ENCODE measurements at regions not wholly inside any gene's neighbourhood (a gene's known extent, or its start where the extent isn't known, plus 50 kb on each side); places are given as distances from the start of the nearest gene placed in this dataset.

GRCh38 chr4:115852767-115853091, 739.3 kb upstream of the NDST4 start:
- no peak for DNase-seq
- Histone ChIP-seq H3K27me3 (no peaks in the 10 kb centered on the region), H3K9me3 (no peaks in the 10 kb centered on the region), H3K36me3 (no peaks in the 10 kb centered on the region), H3K4me3 (no peak overlapping the region)

GRCh38 chr4:115851918-115852766, 738.7 kb upstream of the NDST4 start:
- no peaks in the 10 kb centered on the region for H3K9me3 ChIP-seq
- DNase-seq, result no peak
- H3K27me3 ChIP-seq, result no peaks in the 10 kb centered on the region
- no peak overlapping the region for H3K4me3 ChIP-seq
- no peaks in the 10 kb centered on the region for H3K36me3 ChIP-seq

- no peak for DNase-seq
- no peaks in the 10 kb centered on the region for H3K27me3 ChIP-seq
- H3K4me3 ChIP-seq, result no peak overlapping the region
- no peaks in the 10 kb centered on the region for H3K9me3 ChIP-seq
- no peaks in the 10 kb centered on the region for H3K36me3 ChIP-seq
Observed at GRCh38 chr4:115850799-115851509, 737.5 kb upstream of the NDST4 start.

GRCh38 chr4:115844180-115844579, 730.8 kb upstream of the NDST4 start:
- no peaks in the 10 kb centered on the region for H3K36me3 ChIP-seq
- no peaks in the 10 kb centered on the region for H3K9me3 ChIP-seq
- no peak overlapping the region for H3K4me3 ChIP-seq
- no peak for DNase-seq
- no peaks in the 10 kb centered on the region for H3K27me3 ChIP-seq

- no peaks in the 10 kb centered on the region for H3K9me3 ChIP-seq
- DNase-seq, result no peak
- no peaks in the 10 kb centered on the region for H3K36me3 ChIP-seq
- no peaks in the 10 kb centered on the region for H3K27me3 ChIP-seq
- no peak overlapping the region for H3K4me3 ChIP-seq
Observed at GRCh38 chr4:115841871-115842270, 728.5 kb upstream of the NDST4 start.

DNA sequence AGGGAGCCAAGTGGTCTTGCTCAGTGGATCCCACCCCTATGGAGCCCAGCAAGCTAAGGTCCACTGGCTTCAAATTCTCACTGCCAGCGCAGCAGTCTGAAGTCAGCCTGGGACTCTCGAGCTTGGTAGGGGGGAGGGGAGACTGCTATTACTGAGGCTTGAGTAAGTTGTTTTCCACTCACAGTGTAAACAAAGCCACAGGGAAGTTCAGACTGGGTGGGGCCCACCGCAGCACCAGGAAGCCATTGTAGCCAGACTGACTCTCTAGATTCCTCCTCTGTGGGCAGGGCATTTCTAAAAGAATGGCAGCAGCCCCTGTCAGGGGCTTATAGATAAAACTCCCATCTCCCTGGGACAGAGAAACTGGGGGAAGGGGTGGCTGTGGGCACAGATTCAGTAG, 721.0 kb upstream of the NDST4 start:
- no peaks in the 10 kb centered on the region for H3K36me3 ChIP-seq
- H3K4me3 ChIP-seq, result no peak overlapping the region
- DNase-seq, result no peak
- H3K27me3 ChIP-seq, result no peaks in the 10 kb centered on the region
- H3K9me3 ChIP-seq, result no peaks in the 10 kb centered on the region

GRCh38 chr4:115824630-115825029, 711.2 kb upstream of the NDST4 start:
- H3K36me3 ChIP-seq, result no peaks in the 10 kb centered on the region

GRCh38 chr4:115803825-115804224, 690.4 kb upstream of the NDST4 start:
- Histone ChIP-seq H3K36me3 (no peaks in the 10 kb centered on the region), H3K9me3 (no peaks in the 10 kb centered on the region), H3K27me3 (no peaks in the 10 kb centered on the region), H3K4me3 (no peak overlapping the region)
- DNase-seq, result no peak

More at GRCh38 chr4:115824630-115825029, 711.2 kb upstream of the NDST4 start:
- Histone ChIP-seq H3K9me3 (no peaks in the 10 kb centered on the region), H3K4me3 (no peak overlapping the region), H3K27me3 (no peaks in the 10 kb centered on the region)
- no peak for DNase-seq

GRCh38 chr4:115790812-115791211, 677.4 kb upstream of the NDST4 start:
- no peak for DNase-seq
- Histone ChIP-seq H3K27me3 (no peaks in the 10 kb centered on the region), H3K4me3 (no peak overlapping the region), H3K36me3 (no peaks in the 10 kb centered on the region), H3K9me3 (no peaks in the 10 kb centered on the region)

- H3K36me3 ChIP-seq, result no peaks in the 10 kb centered on the region
- H3K27me3 ChIP-seq, result no peaks in the 10 kb centered on the region
- H3K4me3 ChIP-seq, result no peak overlapping the region
- DNase-seq, result no peak
- H3K9me3 ChIP-seq, result no peaks in the 10 kb centered on the region
Observed at GRCh38 chr4:115781528-115782146, 668.2 kb upstream of the NDST4 start.

DNA sequence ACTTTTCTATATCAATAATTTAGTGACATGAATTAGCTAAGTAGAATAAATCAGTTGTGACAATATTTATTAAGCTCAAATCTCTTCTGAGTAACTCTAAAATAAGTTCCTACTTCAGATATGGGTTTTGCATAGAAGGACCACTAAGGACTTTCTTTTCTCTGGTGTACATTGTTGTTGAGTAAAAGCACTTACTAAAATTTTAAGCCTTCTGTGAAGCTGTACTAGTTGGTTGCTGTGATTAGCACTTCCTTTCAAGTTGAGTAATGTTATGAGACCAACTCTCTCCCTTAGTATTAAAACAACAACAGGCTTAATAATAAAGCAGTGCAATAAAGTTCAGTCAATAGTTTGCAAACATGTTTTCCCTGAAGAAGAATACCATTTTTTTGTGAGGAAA, 667.4 kb upstream of the NDST4 start:
- no peaks in the 10 kb centered on the region for H3K9me3 ChIP-seq
- H3K27me3 ChIP-seq, result no peaks in the 10 kb centered on the region

DNA sequence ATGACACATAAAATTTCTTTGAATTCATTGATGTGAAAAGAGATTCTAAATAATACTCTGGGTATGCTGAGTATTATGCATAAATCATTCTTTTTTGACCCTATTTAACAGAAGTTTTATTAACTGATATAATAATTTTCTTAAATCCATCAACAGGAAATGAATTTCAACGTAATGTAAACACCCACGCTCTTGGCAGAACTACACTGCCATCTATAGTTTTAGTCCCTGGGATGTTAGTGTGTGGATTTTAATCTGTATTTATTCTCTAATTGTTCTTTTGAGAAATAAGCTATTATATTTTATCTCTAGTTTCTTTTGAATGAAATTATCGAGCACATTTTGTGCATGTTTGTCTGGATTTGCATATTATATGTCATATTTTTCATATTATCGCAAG, 666.8 kb upstream of the NDST4 start:
- no peaks in the 10 kb centered on the region for H3K9me3 ChIP-seq
- H3K4me3 ChIP-seq, result no peak overlapping the region
- no peak for DNase-seq
- no peaks in the 10 kb centered on the region for H3K36me3 ChIP-seq
- H3K27me3 ChIP-seq, result no peaks in the 10 kb centered on the region

More for the DNA sequence above, 667.4 kb upstream of the NDST4 start:
- Histone ChIP-seq H3K36me3 (no peaks in the 10 kb centered on the region), H3K4me3 (no peak overlapping the region)
- DNase-seq, result no peak

GRCh38 chr4:115770046-115770543, 656.7 kb upstream of the NDST4 start:
- H3K27me3 ChIP-seq, result no peaks in the 10 kb centered on the region
- no peaks in the 10 kb centered on the region for H3K36me3 ChIP-seq
- DNase-seq, result no peak
- no peak overlapping the region for H3K4me3 ChIP-seq
- H3K9me3 ChIP-seq, result no peaks in the 10 kb centered on the region

DNA sequence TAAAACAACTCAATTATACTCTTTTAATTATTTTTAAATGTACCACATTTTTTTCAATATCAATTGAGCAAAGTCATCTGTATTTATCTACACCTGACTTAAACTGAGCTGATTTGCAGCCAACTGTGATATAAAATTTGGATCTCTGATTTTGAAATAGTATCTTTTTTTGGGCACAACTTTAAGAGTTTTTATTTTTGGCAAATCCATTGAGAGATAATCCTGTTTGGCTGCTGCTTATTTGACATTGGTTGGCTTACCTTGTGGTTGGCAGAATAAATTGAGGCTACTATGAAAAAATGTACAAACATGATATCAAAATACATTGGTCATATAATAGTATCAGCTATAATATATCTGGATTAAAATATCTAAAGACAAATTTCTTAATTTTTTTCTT, 656.0 kb upstream of the NDST4 start:
- H3K27me3 ChIP-seq, result no peaks in the 10 kb centered on the region
- H3K36me3 ChIP-seq, result no peaks in the 10 kb centered on the region
- no peak overlapping the region for H3K4me3 ChIP-seq
- DNase-seq, result no peak
- no peaks in the 10 kb centered on the region for H3K9me3 ChIP-seq

GRCh38 chr4:115763051-115763450, 649.6 kb upstream of the NDST4 start:
- no peak overlapping the region for H3K4me3 ChIP-seq
- no peak for DNase-seq
- H3K27me3 ChIP-seq, result no peaks in the 10 kb centered on the region

GRCh38 chr4:115759231-115759630, 645.8 kb upstream of the NDST4 start:
- H3K36me3 ChIP-seq, result no peaks in the 10 kb centered on the region
- no peak for DNase-seq
- H3K27me3 ChIP-seq, result no peaks in the 10 kb centered on the region
- no peaks in the 10 kb centered on the region for H3K9me3 ChIP-seq
- H3K4me3 ChIP-seq, result no peak overlapping the region

More at GRCh38 chr4:115763051-115763450, 649.6 kb upstream of the NDST4 start:
- no peaks in the 10 kb centered on the region for H3K9me3 ChIP-seq
- no peaks in the 10 kb centered on the region for H3K36me3 ChIP-seq

DNA sequence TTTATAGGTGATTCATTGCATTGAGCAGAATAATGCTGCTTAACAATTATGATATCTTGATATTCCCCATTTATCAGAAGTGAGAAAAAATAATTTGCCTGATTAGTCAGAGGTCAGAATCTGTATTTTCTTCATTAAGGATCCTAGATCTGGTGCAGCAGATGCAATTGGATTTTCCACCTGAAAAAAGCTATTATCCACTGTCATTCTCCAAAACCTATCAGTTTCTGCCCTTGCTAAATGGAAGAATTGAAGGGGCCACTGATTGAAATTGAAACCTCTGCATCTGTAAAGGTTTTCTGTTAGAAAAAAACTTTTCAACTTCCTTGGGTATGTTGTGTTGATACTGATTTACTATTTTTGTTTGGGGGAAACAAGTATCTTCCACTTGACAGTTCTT, 636.0 kb upstream of the NDST4 start:
- Histone ChIP-seq H3K9me3 (no peaks in the 10 kb centered on the region), H3K27me3 (no peaks in the 10 kb centered on the region), H3K36me3 (no peaks in the 10 kb centered on the region), H3K4me3 (no peak overlapping the region)
- DNase-seq, result no peak

All from MG63 (cell line).